ENCODE measurements at regions not wholly inside any gene's neighbourhood (a gene's known extent, or its start where the extent isn't known, plus 50 kb on each side); places are given as distances from the start of the nearest gene placed in this dataset.

DNA sequence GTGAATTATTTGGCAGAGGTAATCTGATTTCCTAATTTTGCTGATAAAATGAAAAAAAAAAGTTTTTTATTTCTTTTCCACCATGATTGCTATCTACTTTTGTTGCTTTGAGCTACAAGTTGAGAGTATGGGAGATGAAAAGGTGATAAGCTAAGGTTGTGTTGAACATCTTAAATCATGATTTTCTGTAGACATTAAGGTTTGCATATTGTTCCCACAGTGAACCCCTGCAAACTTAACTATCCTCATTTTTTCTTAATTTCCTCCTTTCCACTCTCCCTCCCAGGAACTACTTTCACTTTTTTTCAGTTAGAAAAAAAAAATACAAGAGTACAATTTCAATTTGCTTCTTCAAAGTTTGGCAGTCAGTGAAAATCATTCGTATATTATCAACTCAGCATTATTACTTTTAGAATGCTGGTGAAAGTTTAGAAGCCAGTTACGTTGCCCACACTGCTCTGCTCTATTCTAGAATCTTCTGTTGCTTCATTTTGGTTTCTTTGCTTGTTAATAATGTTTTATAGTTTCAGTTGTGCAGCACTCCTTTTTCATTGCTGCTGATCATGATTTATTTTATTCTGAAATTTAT is 673.8 kb upstream of the CITED2 start:
- Histone ChIP-seq H3K4me1 (ENCODE audit: low read length) (no peaks in the 10 kb centered on the region), H3K9ac (ENCODE audit: low read length) (no peak overlapping the region), H3F3A (ENCODE audit: insufficient read depth, low read length) (no peaks in the 10 kb centered on the region), H3K4me3 (ENCODE audit: low read length) (no peak overlapping the region), H3K27me3 (replicated peaks; ENCODE audit: insufficient read depth, low read length) (no peaks in the 10 kb centered on the region), H4K20me1 (ENCODE audit: insufficient read depth, low read length) (no peaks in the 10 kb centered on the region), H3K79me2 (ENCODE audit: low read length) (no peaks in the 10 kb centered on the region), H3K9me2 (replicated peaks; ENCODE audit: insufficient read depth, low read length) (no peaks in the 10 kb centered on the region), H3K36me3 (replicated peaks; ENCODE audit: insufficient read depth, low read length) (no peaks in the 10 kb centered on the region), H3K27ac (ENCODE audit: low read length) (no peak overlapping the region), H3K4me2 (ENCODE audit: low read depth, low read length) (no peak overlapping the region), H2AFZ (ENCODE audit: low read length) (no peak overlapping the region), H3K9me3 (replicated peaks; ENCODE audit: insufficient read depth, low read length) (no peaks in the 10 kb centered on the region)
- no peak for DNase-seq
- TF ChIP-seq EZH2 (optimal IDR thresholded peaks at IDR 0.05; ENCODE audit: low read depth, low read length) (no peak), EZH2phosphoT487 (IDR thresholded peaks at IDR 0.05; ENCODE audit: low read length) (no peak)
- TF ChIP-seq, protein P1, sequence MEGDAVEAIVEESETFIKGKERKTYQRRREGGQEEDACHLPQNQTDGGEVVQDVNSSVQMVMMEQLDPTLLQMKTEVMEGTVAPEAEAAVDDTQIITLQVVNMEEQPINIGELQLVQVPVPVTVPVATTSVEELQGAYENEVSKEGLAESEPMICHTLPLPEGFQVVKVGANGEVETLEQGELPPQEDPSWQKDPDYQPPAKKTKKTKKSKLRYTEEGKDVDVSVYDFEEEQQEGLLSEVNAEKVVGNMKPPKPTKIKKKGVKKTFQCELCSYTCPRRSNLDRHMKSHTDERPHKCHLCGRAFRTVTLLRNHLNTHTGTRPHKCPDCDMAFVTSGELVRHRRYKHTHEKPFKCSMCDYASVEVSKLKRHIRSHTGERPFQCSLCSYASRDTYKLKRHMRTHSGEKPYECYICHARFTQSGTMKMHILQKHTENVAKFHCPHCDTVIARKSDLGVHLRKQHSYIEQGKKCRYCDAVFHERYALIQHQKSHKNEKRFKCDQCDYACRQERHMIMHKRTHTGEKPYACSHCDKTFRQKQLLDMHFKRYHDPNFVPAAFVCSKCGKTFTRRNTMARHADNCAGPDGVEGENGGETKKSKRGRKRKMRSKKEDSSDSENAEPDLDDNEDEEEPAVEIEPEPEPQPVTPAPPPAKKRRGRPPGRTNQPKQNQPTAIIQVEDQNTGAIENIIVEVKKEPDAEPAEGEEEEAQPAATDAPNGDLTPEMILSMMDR (IDR thresholded peaks at IDR 0.05; ENCODE audit: low read length): no peak

DNA sequence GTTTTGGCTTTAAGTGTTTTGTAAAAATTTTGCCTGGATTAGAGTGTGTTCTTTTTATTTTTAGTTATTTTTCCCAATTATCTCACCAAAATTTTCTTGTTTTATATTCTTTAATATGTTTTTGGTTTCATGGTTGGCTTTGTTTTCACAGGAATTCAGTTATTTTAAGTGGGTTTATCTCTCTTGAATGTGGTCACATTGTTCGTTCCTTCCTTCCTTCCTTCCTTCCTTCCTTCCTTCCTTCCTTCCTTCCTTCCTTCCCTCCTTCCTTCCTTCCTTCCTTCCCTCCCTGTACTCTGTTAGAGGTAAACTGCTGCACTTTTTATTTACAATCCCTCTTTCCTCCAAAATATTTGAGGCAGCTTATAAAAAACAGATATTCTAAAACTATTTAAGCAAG is 672.9 kb upstream of the CITED2 start:
- no peaks in the 10 kb centered on the region for H3K9me3 ChIP-seq (replicated peaks; ENCODE audit: insufficient read depth, low read length)
- no peaks in the 10 kb centered on the region for H3K36me3 ChIP-seq (replicated peaks; ENCODE audit: insufficient read depth, low read length)
- H3K4me2 ChIP-seq (ENCODE audit: low read depth, low read length): no peak overlapping the region
- no peaks in the 10 kb centered on the region for H3F3A ChIP-seq (ENCODE audit: insufficient read depth, low read length)
- H2AFZ ChIP-seq (ENCODE audit: low read length): no peak overlapping the region
- no peaks in the 10 kb centered on the region for H4K20me1 ChIP-seq (ENCODE audit: insufficient read depth, low read length)
- TF ChIP-seq EZH2 (optimal IDR thresholded peaks at IDR 0.05; ENCODE audit: low read depth, low read length) (no peak), EZH2phosphoT487 (IDR thresholded peaks at IDR 0.05; ENCODE audit: low read length) (no peak)
- TF ChIP-seq, protein P1 (IDR thresholded peaks at IDR 0.05; ENCODE audit: low read length): no peak
- no peak overlapping the region for H3K27ac ChIP-seq (ENCODE audit: low read length)
- H3K9ac ChIP-seq (ENCODE audit: low read length): no peak overlapping the region
- H3K79me2 ChIP-seq (ENCODE audit: low read length): no peaks in the 10 kb centered on the region
- no peak overlapping the region for H3K4me3 ChIP-seq (ENCODE audit: low read length)
- no peaks in the 10 kb centered on the region for H3K27me3 ChIP-seq (replicated peaks; ENCODE audit: insufficient read depth, low read length)
- no peaks in the 10 kb centered on the region for H3K9me2 ChIP-seq (replicated peaks; ENCODE audit: insufficient read depth, low read length)
- H3K4me1 ChIP-seq (ENCODE audit: low read length): no peaks in the 10 kb centered on the region
- no peak for DNase-seq

DNA sequence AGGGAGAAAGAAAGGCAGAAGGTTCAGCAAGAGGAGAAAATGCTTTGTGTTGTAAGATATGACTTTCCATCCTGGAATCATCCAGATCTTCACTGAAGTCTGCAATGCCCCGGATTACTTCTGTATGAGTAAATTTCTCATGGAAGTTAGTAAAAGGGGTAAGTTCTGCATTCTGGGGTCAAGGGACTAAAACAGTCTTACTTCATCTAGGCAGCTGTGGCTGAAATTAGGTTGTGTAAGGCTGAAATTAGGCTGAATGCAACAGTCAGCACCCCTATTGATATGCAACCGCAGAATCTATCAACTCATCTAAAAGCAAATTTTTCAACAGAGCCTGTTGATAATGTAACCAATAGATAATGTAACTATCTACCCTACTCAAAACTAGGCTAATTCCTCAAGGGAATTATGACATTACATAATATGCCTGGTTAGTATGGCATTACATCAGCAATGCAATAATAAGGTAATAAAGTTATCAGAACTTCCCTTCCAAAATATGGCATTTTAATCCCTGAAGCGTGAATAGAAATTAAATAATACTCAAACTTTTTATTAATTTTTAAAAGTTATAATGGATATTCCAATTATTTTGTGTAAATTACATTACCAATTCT is 671.7 kb upstream of the CITED2 start:
- H3K4me1 ChIP-seq (ENCODE audit: low read length): no peaks in the 10 kb centered on the region
- no peak overlapping the region for H2AFZ ChIP-seq (ENCODE audit: low read length)
- no peaks in the 10 kb centered on the region for H3K36me3 ChIP-seq (replicated peaks; ENCODE audit: insufficient read depth, low read length)
- DNase-seq: no peak
- no peaks in the 10 kb centered on the region for H3F3A ChIP-seq (ENCODE audit: insufficient read depth, low read length)
- no peaks in the 10 kb centered on the region for H3K79me2 ChIP-seq (ENCODE audit: low read length)
- no peaks in the 10 kb centered on the region for H4K20me1 ChIP-seq (ENCODE audit: insufficient read depth, low read length)
- no peaks in the 10 kb centered on the region for H3K9me3 ChIP-seq (replicated peaks; ENCODE audit: insufficient read depth, low read length)
- no peak overlapping the region for H3K4me2 ChIP-seq (ENCODE audit: low read depth, low read length)
- no peak overlapping the region for H3K27ac ChIP-seq (ENCODE audit: low read length)
- no peaks in the 10 kb centered on the region for H3K9me2 ChIP-seq (replicated peaks; ENCODE audit: insufficient read depth, low read length)
- no peak overlapping the region for H3K4me3 ChIP-seq (ENCODE audit: low read length)
- TF ChIP-seq EZH2phosphoT487 (IDR thresholded peaks at IDR 0.05; ENCODE audit: low read length) (no peak), EZH2 (optimal IDR thresholded peaks at IDR 0.05; ENCODE audit: low read depth, low read length) (no peak)
- TF ChIP-seq, protein P1 (IDR thresholded peaks at IDR 0.05; ENCODE audit: low read length): no peak
- no peaks in the 10 kb centered on the region for H3K27me3 ChIP-seq (replicated peaks; ENCODE audit: insufficient read depth, low read length)
- H3K9ac ChIP-seq (ENCODE audit: low read length): no peak overlapping the region
